Uterus (tissue), 2 donors: ENCODE measurements at regions not wholly inside any gene's neighbourhood (a gene's known extent, or its start where the extent isn't known, plus 50 kb on each side); places are given as distances from the start of the nearest gene placed in this dataset.

Experiments used
- CTCF ChIP-seq, 4 experiments: fragments of 200-600 bp in 2 of 4; fragments of 450-650 bp in 2 of 4; sonication (generic) in 2 of 4; IDR thresholded peaks; one replicate each; pipeline ENCODE4 v1.5.1; 2016 to 2019; ENCODE audit warnings: antibody characterized with exemption in 4 of 4, mild to moderate bottlenecking in 2 of 4, moderate library complexity in 1 of 4
- POLR2A ChIP-seq, 2 donors: fragments of 450-650 bp; IDR thresholded peaks; one replicate each; pipeline ENCODE4 v1.6.1; 2016; ENCODE audit warnings: antibody characterized with exemption in 2 of 2, mild to moderate bottlenecking in 1 of 2, moderate library complexity in 1 of 2

- TF ChIP-seq CTCF (IDR thresholded peaks at IDR 0.05) (no peak), POLR2A (IDR thresholded peaks at IDR 0.05) (no peak)
Measured at GRCh38 chr4:168019019-168019651, 73.2 kb upstream of the ANXA10 start.
